Activated CD8-positive, alpha-beta T cell treated with anti-CD3 and anti-CD28 coated beads for 36 hours (primary cell): ENCODE measurements at regions not wholly inside any gene's neighbourhood (a gene's known extent, or its start where the extent isn't known, plus 50 kb on each side); places are given as distances from the start of the nearest gene placed in this dataset.

Experiments
- ATAC-seq: fragments of 200-7000 bp; cut with Tn5 transposase; one replicate; pipeline ENCODE4 v1.10.0; 2021; ENCODE audit warnings: mild to moderate bottlenecking, moderate library complexity
- CTCF ChIA-PET: fragments of 350-600 bp; sonication (Branson Sonifier 250); formaldehyde crosslinking; loops from one replicate; lab custom pipeline; 2021; ENCODE audit warnings: antibody characterized with exemption; lab: Charles Lee
- POLR2A ChIA-PET: fragments of 350-600 bp; sonication (Branson Sonifier 250); formaldehyde crosslinking; loops from one replicate; lab custom pipeline; 2021; ENCODE audit warnings: antibody characterized with exemption; lab: Charles Lee
- DNase-seq: peaks from one replicate; pipeline ENCODE4 v3.0.0-alpha.2; 2020
- H3K27ac Mint-ChIP-seq: one replicate; pipeline ENCODE4 v1.8.0; 2021; ENCODE audit warnings: mild to moderate bottlenecking, mixed read lengths
- H3K27me3 Mint-ChIP-seq: one replicate; pipeline ENCODE4 v1.8.0; 2021; ENCODE audit warnings: mixed read lengths
- H3K36me3 Mint-ChIP-seq: one replicate; pipeline ENCODE4 v1.8.0; 2021; ENCODE audit warnings: low read depth, mixed read lengths
- H3K4me1 Mint-ChIP-seq: one replicate; pipeline ENCODE4 v1.8.0; 2021; ENCODE audit warnings: low read depth, mixed read lengths
- H3K4me3 Mint-ChIP-seq: one replicate; pipeline ENCODE4 v1.8.0; 2021; ENCODE audit warnings: mild to moderate bottlenecking, moderate library complexity, mixed read lengths
- H3K9me3 Mint-ChIP-seq: one replicate; pipeline ENCODE4 v1.8.0; 2021; ENCODE audit warnings: mixed read lengths
- intact Hi-C: fragments of 100-400 bp; cut with micrococcal nuclease; formaldehyde crosslinking; loops from one replicate; pipeline ENCODE4 v1.10.0; 2022
- TF ChIP-seq, protein P1 (sequence below): fragments of 200-600 bp; IDR thresholded peaks from one replicate; pipeline ENCODE4 v1.8.0; 2022; ENCODE audit warnings: antibody characterized with exemption, mild to moderate bottlenecking

GRCh38 chr10:61606959-61607907 is 55.5 kb upstream of the CABCOCO1 start:
- intact Hi-C loops: no loop called here
- no peaks in the 10 kb centered on the region for H3K9me3 Mint-ChIP-seq
- no peak overlapping the region for H3K4me3 Mint-ChIP-seq
- peaks cover 5% of the 10 kb centered on the region for H3K27me3 Mint-ChIP-seq
- H3K27ac Mint-ChIP-seq: no peak overlapping the region
- ChIA-PET POLR2A (no interaction called here), CTCF (interaction anchor here (0.9 to 1.6 kb wide), 7 partner anchors 9 to 24 kb away, joined by 3 to 5 read pairs (median 4); no protein-coding TSS in a partner anchor)
- DNase-seq: no peak
- TF ChIP-seq, protein P1, sequence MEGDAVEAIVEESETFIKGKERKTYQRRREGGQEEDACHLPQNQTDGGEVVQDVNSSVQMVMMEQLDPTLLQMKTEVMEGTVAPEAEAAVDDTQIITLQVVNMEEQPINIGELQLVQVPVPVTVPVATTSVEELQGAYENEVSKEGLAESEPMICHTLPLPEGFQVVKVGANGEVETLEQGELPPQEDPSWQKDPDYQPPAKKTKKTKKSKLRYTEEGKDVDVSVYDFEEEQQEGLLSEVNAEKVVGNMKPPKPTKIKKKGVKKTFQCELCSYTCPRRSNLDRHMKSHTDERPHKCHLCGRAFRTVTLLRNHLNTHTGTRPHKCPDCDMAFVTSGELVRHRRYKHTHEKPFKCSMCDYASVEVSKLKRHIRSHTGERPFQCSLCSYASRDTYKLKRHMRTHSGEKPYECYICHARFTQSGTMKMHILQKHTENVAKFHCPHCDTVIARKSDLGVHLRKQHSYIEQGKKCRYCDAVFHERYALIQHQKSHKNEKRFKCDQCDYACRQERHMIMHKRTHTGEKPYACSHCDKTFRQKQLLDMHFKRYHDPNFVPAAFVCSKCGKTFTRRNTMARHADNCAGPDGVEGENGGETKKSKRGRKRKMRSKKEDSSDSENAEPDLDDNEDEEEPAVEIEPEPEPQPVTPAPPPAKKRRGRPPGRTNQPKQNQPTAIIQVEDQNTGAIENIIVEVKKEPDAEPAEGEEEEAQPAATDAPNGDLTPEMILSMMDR: no peak
- ATAC-seq: no peak
- H3K36me3 Mint-ChIP-seq: no peaks in the 10 kb centered on the region
- H3K4me1 Mint-ChIP-seq: no peaks in the 10 kb centered on the region

GRCh38 chr10:61605221-61605620 is 57.5 kb upstream of the CABCOCO1 start:
- Mint-ChIP-seq H3K27me3 (peaks cover 3% of the 10 kb centered on the region), H3K36me3 (no peaks in the 10 kb centered on the region), H3K4me3 (no peak overlapping the region), H3K4me1 (no peaks in the 10 kb centered on the region), H3K27ac (no peak overlapping the region), H3K9me3 (no peaks in the 10 kb centered on the region)
- TF ChIP-seq, protein P1: no peak
- ChIA-PET CTCF (no interaction called here), POLR2A (no interaction called here)
- DNase-seq (no peak), ATAC-seq (no peak)
- intact Hi-C loops: no loop called here

DNA sequence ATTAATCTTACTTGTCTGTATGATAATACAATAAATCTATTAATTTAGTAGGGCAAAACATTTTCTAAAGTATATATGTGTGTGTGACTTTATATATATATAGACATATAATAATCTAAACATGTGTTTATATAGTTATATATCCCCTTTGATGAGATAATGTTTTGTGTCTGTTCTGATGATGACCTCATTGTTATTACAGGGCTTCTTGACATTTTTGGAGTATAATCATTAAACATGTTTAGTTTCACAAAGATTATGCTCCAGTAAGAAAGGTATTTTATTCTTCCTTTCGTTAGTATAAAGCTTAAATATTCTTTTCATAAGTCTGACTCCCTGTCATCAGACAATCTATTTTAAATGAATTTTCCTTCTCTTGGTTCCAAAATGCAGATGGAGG is 62.3 kb upstream of the CABCOCO1 start:
- no peak overlapping the region for H3K4me3 Mint-ChIP-seq
- ATAC-seq (no peak), DNase-seq (no peak)
- TF ChIP-seq, protein P1: no peak
- CTCF ChIA-PET: no interaction called here
- POLR2A ChIA-PET: no interaction called here
- H3K27me3 Mint-ChIP-seq: no peaks in the 10 kb centered on the region
- H3K9me3 Mint-ChIP-seq: no peaks in the 10 kb centered on the region
- H3K36me3 Mint-ChIP-seq: no peaks in the 10 kb centered on the region
- no peaks in the 10 kb centered on the region for H3K4me1 Mint-ChIP-seq
- no peak overlapping the region for H3K27ac Mint-ChIP-seq
- intact Hi-C loops: no loop called here

DNA sequence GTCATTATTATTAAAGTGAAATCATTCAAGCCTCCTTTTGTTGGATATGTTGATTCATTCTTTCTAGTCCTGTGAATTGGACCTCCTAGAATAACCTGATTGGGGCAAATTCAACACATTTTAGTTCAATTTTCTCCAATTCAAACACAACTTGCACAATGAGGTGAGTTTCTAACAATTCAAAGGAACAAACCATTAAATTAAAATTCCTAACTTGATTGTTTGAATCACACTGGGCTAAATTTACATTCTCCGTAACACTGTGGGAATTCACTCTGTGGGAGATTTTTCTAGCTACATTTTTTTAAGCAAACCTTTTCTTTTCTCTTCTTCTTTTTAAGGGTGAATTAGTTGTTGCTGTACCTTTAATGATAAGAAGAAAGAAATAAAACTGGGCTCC is 68.3 kb upstream of the CABCOCO1 start:
- intact Hi-C loops: no loop called here
- H3K4me3 Mint-ChIP-seq: no peak overlapping the region
- TF ChIP-seq, protein P1: no peak
- H3K27ac Mint-ChIP-seq: no peak overlapping the region
- ChIA-PET CTCF (no interaction called here), POLR2A (no interaction called here)
- no peak for ATAC-seq
- DNase-seq: no peak
- H3K36me3 Mint-ChIP-seq: no peaks in the 10 kb centered on the region
- H3K27me3 Mint-ChIP-seq: peaks cover 1% of the 10 kb centered on the region
- H3K9me3 Mint-ChIP-seq: no peaks in the 10 kb centered on the region
- no peaks in the 10 kb centered on the region for H3K4me1 Mint-ChIP-seq

GRCh38 chr10:61592581-61592980 is 70.1 kb upstream of the CABCOCO1 start:
- POLR2A ChIA-PET: no interaction called here
- no peak overlapping the region for H3K4me3 Mint-ChIP-seq
- H3K27me3 Mint-ChIP-seq: peaks cover 1% of the 10 kb centered on the region
- H3K27ac Mint-ChIP-seq: no peak overlapping the region
- H3K9me3 Mint-ChIP-seq: no peaks in the 10 kb centered on the region
- intact Hi-C loops: no loop called here
- CTCF ChIA-PET: interaction anchor here (1.2 to 1.3 kb wide), 2 partner anchors 13 to 452 kb away, joined by 3 read pairs; no protein-coding TSS in a partner anchor
- DNase-seq: peak; percentile 17
- no peaks in the 10 kb centered on the region for H3K4me1 Mint-ChIP-seq
- H3K36me3 Mint-ChIP-seq: no peaks in the 10 kb centered on the region
- TF ChIP-seq, protein P1: peak; percentile 32
- no peak for ATAC-seq
